ENCODE measurements at regions not wholly inside any gene's neighbourhood (a gene's known extent, or its start where the extent isn't known, plus 50 kb on each side); places are given as distances from the start of the nearest gene placed in this dataset.

DNA sequence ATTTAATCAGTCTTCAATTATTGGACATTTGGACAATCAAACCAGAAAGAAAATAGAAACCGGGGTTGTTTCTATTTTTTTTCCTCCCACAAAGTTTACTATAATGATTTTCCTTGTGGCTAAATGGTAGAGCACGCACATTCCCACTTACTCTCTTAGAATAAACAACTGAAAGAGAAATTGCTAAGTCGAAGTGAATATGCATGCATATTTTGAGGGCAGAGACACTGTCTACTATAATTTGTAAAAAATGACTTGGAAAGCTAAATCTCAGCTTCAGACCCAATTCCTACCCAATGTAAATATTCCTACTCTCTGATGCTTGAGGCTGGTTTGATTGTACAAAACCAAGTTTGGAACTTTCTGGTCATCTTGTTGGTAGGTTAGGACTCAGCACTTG lies 66.7 kb upstream of the PAX6 start:
- Histone ChIP-seq H3K9ac (ENCODE audit: control insufficient read depth, extremely low read depth, insufficient read depth, low read length) (no peak overlapping the region), H3K4me2 (ENCODE audit: control insufficient read depth, extremely low read depth, insufficient read depth, low read depth, low read length) (no peak overlapping the region), H3K9me1 (ENCODE audit: control insufficient read depth, extremely low read depth, insufficient read depth, low read length) (no peaks in the 10 kb centered on the region), H2AFZ (ENCODE audit: control insufficient read depth, low read length) (no peak overlapping the region), H3K4me3 (ENCODE audit: control insufficient read depth in 2 of 3, extremely low read depth in 1 of 3, insufficient read depth in 2 of 3, low read depth in 1 of 3, low read length in 3 of 3) (no peak overlapping the region), H3K9me3 (ENCODE audit: control insufficient read depth, low read depth, low read length) (no peaks in the 10 kb centered on the region), H3K79me2 (ENCODE audit: control insufficient read depth, insufficient read depth, low read length) (no peaks in the 10 kb centered on the region), H3K27ac (ENCODE audit: control insufficient read depth, insufficient read depth, low read length) (no peak overlapping the region), H3K27me3 (ENCODE audit: control insufficient read depth, extremely low read depth, insufficient read depth, low read length) (peaks cover 10% of the 10 kb centered on the region), H4K20me1 (ENCODE audit: control insufficient read depth, extremely low read depth, insufficient read depth, low read length) (no peaks in the 10 kb centered on the region), H3K4me1 (ENCODE audit: control insufficient read depth, extremely low read depth, insufficient read depth, low read length) (no peaks in the 10 kb centered on the region), H3K36me3 (ENCODE audit: control insufficient read depth in 2 of 2, extremely low read depth in 1 of 2, insufficient read depth in 2 of 2, low read length in 2 of 2) (no peaks in the 10 kb centered on the region)
- DNase-seq (ENCODE audit: low read depth, low spot score) (no peak), FAIRE-seq (no peak)
- TF ChIP-seq CTCF (optimal IDR thresholded peaks at IDR 0.05 in 1 of 3, IDR thresholded peaks at IDR 0.05 in 1 of 3, conservative IDR thresholded peaks at IDR 0.05 in 1 of 3; ENCODE audit: extremely low read depth in 1 of 3, insufficient read depth in 2 of 3, low read length in 3 of 3) (no peak), EZH2 (IDR thresholded peaks at IDR 0.05; ENCODE audit: low read length) (no peak)
- dilution Hi-C loops (cut with MboI; ENCODE audit: extremely low pct_ligation_motif_present, low sequenced_read_pairs) = no loop called here

DNA sequence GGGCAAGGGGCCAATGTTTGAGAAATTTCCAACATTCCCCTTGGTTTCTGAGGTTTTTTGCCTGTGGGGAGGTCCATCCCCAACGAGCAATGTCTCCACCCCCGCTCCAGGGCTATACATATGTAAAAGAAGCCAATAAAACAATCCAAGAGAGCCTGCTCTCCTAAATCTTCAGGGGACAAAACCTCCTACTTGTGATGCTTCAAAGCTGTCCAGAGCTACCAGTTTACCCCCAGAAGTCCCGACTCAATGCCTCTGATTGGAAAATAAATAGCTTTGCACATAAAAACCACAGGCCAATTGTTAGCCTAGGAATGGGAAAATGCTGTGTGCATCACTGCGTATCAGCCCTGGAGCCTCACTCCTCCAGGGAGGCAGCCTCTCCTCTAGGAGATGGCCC lies 66.0 kb upstream of the PAX6 start:
- H4K20me1 ChIP-seq (ENCODE audit: control insufficient read depth, extremely low read depth, insufficient read depth, low read length) = no peaks in the 10 kb centered on the region
- TF ChIP-seq CTCF (optimal IDR thresholded peaks at IDR 0.05 in 1 of 3, IDR thresholded peaks at IDR 0.05 in 1 of 3, conservative IDR thresholded peaks at IDR 0.05 in 1 of 3; ENCODE audit: extremely low read depth in 1 of 3, insufficient read depth in 2 of 3, low read length in 3 of 3) (no peak), EZH2 (IDR thresholded peaks at IDR 0.05; ENCODE audit: low read length) (no peak)
- H3K9me3 ChIP-seq (ENCODE audit: control insufficient read depth, low read depth, low read length) = no peaks in the 10 kb centered on the region
- no peaks in the 10 kb centered on the region for H3K9me1 ChIP-seq (ENCODE audit: control insufficient read depth, extremely low read depth, insufficient read depth, low read length)
- no peak overlapping the region for H3K4me2 ChIP-seq (ENCODE audit: control insufficient read depth, extremely low read depth, insufficient read depth, low read depth, low read length)
- no peaks in the 10 kb centered on the region for H3K36me3 ChIP-seq (ENCODE audit: control insufficient read depth in 2 of 2, extremely low read depth in 1 of 2, insufficient read depth in 2 of 2, low read length in 2 of 2)
- dilution Hi-C loops (cut with MboI; ENCODE audit: extremely low pct_ligation_motif_present, low sequenced_read_pairs) = no loop called here
- FAIRE-seq (no peak), DNase-seq (ENCODE audit: low read depth, low spot score) (no peak)
- H3K4me1 ChIP-seq (ENCODE audit: control insufficient read depth, extremely low read depth, insufficient read depth, low read length) = peaks cover 3% of the 10 kb centered on the region
- H3K79me2 ChIP-seq (ENCODE audit: control insufficient read depth, insufficient read depth, low read length) = no peaks in the 10 kb centered on the region
- H2AFZ ChIP-seq (ENCODE audit: control insufficient read depth, low read length) = no peak overlapping the region
- no peak overlapping the region for H3K9ac ChIP-seq (ENCODE audit: control insufficient read depth, extremely low read depth, insufficient read depth, low read length)
- no peak overlapping the region for H3K27ac ChIP-seq (ENCODE audit: control insufficient read depth, insufficient read depth, low read length)
- no peak overlapping the region for H3K4me3 ChIP-seq (ENCODE audit: control insufficient read depth in 2 of 3, extremely low read depth in 1 of 3, insufficient read depth in 2 of 3, low read depth in 1 of 3, low read length in 3 of 3)
- H3K27me3 ChIP-seq (ENCODE audit: control insufficient read depth, extremely low read depth, insufficient read depth, low read length) = peaks cover 10% of the 10 kb centered on the region
